Activated CD4-positive, alpha-beta T cell treated with anti-CD3 and anti-CD28 coated beads for 4 hours (primary cell): ENCODE measurements at regions not wholly inside any gene's neighbourhood (a gene's known extent, or its start where the extent isn't known, plus 50 kb on each side); places are given as distances from the start of the nearest gene placed in this dataset.
A peak's percentile ranks its signal among the peaks of the same experiment; 100 is the strongest.
"Not testable (repeated sequence)": the region's sequence is repeated elsewhere in the genome, so short reads cannot be mapped to it uniquely, and the experiment has no call there.

Source experiments
- DNase-seq, 2 donors: peaks; one replicate each; pipeline ENCODE4 v3.0.0-alpha.2; 2020

GRCh38 chr10:33034931-33035330 is 76.9 kb upstream of the ITGB1 start:
- DNase-seq: no peak

DNA sequence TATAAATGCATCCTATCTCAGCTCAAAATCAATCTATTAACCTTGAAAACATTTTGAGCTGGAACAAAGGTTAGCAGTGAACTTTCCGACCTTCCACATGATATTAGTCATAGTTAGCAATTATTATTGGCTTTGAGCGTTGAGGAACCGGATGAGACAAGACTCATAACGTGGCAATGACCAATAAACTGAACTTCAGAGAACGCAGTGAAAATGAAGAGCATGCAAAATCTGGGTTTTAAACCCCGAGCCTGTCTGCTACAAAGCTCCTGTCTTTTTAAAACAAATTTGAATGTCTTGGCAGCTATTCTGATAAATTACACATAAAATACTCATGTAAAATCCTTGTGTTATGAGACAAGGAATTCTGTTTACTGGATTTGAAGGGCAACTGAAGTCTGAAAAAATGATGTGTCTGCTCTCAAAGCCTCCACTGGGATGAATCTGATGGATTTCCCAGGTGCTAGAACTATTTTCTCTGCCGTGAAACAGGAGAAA is 74.7 kb upstream of the ITGB1 start:
- no peak for DNase-seq

DNA sequence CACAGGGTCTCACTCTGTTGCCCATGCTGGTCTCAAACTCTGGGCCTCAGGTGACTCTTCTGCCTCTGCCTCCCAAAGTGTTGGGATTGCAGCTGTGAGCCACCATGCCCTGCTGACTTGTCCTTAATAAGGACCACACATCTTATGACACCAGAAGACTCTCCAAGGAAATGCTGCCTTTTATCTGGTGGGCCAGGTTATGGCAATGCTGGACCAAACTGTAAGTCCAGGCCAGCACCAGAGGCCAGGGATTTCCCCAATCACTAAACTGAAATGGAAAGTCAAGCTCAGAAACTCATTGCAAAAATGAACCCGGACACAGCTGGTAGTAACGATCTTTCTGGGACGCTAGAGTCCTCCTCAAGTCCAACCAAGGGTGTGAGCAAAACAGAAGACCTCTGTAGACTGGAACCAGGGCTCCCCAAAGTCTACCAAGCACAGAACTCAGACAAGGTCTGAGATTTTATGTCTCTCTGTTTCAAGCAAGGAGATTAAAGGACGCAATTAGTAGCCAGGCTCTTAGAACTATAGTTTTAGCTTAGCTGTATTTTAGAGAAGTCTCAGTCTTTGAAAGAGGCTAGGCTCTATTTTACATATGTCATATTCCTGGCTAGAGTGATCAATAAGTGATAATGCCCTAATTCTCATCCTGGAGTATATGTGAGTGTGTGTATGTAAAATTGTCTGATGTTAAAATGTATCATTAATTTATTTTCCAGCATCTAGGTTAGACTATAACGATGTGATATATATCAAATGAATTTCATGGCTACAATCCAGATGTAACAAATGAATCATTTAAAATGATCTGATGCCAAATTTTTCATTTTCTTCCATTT is 74.0 kb upstream of the ITGB1 start:
- no peak for DNase-seq

DNA sequence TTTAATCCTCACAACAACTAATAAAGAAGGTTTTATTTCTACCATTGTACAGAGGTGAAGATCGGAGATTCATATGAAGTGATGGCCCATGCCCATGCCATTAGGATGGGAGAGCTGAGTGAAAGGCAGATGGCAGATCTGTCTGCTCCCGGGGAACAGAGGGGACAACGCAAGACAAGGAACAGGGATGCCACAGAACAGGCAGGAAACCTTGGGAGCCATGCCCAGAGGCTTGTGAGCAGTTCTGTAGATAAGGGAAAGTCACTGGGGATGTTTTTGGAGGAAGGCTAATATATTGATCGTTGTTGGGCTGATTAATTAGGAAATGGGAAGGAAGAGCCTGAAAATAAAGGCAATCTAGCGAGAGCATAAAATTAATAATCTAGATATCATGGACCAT is 73.1 kb upstream of the ITGB1 start:
- no peak for DNase-seq

DNA sequence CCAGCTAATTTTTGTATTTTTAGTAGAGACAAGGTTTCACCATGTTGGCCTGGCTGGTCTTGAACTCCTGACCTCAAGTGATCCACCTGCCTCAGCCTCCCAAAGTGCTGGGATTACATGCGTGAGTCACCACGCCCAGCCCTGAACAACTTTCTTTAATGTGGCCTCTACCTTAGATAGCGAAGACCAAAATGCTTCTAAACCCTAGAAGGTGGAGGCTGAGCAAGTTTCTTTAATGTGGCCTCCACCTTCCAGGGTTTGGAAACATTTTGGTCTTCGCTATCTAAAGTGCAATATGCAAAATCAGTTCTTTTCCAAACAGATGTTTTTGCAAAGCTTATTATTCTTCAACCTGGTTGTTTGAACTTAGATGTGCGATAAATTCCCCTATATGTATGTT is 70.5 kb upstream of the ITGB1 start:
- DNase-seq: peak; percentile 23 to 49

DNA sequence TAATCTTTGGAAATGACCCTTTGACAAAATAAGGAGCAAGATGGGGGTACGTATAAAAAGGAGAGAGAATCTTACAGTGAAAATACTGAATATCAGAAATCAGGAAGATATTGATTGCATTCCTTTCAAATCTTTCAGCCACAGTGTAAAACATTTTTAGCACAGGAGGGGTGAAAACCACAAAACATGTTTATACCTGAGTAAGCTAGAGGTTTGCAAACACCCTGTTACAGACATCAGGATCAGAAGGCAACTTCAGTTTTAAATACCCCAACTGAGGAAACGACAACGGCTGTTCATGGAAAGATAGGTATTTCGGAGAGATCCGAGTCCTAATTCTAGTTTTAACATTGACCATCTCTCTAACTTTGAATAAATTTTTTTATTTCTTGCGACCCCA is 69.1 kb upstream of the ITGB1 start:
- DNase-seq: no peak

DNA sequence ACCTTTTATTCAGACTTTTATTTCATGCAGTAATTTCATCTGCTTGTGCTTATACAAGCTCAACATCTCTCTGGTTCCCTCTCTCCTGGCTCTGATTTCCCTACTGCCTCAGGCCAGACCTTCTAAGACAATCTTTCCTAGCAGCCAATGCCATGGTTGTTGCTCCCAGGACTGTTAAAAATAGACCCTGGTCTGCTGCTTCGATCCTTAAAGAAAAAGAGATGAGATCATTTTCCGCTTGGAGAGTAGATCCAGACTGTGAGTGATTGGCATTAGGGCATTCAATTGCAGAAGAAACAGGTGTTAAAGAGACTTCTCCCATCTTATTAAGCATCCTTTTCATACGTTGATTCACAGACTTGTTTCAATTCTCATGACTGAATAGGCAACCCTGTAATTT is 68.4 kb upstream of the ITGB1 start:
- no peak for DNase-seq

DNA sequence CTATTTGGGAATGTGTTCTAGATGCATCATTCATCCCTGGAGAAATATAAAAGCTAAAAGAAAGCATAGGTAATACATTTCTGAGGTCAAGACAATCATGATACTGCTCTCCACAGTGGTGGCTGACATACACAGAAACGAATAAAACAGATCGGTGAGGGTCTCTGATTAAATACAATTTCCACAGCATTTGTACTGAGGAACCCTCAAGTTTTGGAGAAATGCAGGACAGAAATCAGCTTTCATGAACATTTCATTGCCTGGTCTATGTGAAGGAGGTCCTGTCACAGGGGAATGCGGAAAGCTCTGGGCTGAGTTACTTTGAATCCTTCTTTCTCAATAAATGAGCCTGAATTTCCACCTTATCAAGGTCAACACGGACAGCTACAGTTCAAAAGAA is 67.9 kb upstream of the ITGB1 start:
- DNase-seq: no peak

- no peak for DNase-seq
These were observed 67.0 kb upstream of the ITGB1 start for GRCh38 chr10:33025039-33025438.

DNA sequence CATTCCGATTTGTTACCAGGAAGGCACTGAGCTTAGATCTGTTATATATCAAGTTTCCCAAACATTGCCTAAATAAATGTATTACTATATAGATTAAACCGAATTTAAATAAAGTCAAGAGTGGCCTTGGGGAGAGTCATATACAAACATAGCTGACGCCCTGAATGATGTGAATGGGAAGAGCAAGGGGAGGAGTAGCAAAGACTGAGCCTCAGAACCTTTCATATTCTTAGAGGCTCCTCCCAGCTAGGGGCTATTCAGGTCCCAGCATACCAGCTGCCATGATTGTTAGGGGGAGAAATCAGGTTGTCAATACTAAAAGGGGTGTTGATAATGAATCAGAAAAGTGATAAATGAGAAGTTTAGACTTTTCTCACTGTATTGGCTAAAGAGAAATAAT is 64.7 kb upstream of the ITGB1 start:
- no peak for DNase-seq

DNA sequence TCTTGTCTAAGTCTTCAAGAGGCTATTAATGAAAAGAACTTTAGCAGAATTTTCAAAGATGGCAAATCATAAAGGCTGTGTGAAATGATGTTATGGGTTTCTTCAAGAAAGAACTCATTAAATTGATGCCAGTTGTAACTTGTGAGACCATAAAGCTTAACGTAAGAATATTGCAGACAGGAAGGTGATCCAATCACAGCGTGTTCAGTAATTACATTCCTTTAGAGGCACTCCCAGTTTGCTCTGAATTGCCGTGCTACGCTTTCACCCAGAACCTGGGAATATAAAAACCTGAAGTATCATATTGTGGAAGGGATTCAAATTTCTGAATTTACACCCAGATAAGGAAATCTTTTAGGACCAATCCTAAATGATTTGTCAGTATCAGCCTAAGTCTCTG is 64.1 kb upstream of the ITGB1 start:
- no peak for DNase-seq

DNA sequence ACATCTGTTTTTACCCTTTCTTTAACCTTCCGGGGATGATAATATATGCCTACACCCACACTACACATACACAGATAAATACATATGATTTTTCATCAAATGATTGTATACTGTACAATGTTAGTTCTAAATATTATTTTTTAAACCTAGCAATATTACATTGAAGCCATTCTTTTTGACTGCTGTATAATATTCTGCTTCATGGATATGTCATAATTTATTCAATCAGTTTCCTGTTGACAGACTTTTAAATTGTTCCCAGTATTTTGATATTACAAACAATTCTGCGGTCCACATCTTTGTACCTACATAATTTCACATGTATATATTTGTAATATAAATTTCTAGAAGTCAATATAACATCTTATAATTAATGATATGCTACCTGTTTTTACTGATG is 59.0 kb upstream of the ITGB1 start:
- no peak for DNase-seq

- no peak for DNase-seq
These were observed 57.9 kb upstream of the ITGB1 start for GRCh38 chr10:33015761-33016547.

GRCh38 chr10:33013331-33013730 is 55.3 kb upstream of the ITGB1 start:
- not testable (repeated sequence) for DNase-seq

- DNase-seq: no peak
These were observed 54.3 kb upstream of the ITGB1 start for GRCh38 chr10:33012306-33012705.

DNA sequence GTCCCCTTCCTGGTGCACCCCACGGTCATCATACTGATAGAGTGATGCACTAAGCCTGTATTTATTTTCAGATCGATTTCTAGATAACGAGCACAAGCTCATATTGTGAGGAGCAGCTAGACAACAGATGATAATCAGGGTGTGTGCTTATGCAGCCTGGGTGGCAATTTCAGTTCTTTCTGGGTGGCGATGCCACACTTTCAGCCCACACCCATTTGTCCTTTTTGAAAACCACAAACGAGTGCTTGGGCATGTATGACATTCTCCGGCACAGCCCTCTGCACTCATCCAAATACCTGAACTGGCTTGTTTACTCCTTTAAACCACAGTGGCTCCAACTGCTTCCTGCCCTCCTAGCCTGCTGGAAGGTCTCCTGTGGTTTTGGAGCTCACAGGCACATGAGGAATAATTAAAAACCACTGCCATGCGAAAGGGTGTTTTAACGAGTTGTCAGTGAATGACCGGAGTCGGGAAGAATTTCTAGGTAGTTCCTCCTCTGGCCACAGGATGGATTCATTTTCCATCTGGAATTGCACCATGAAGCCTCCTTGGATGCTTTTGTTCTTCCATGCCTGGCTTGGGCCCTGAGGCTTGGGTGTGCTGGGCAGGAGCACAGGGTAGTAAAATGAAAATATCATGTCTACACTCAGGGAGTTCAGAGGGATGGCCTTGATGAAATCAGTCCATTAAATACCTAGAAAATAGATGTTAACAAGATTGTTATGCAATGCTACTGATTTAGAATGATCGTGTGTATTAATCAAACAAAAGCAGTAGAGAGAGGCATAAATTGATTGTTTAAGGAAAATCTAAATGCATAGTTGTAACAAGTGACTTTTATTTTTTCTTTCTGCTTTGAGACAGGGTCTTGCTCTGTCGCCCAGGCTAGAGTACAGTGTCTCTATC is 52.4 kb upstream of the ITGB1 start:
- peak in 1 of 2 donors; percentile 26 for DNase-seq

DNA sequence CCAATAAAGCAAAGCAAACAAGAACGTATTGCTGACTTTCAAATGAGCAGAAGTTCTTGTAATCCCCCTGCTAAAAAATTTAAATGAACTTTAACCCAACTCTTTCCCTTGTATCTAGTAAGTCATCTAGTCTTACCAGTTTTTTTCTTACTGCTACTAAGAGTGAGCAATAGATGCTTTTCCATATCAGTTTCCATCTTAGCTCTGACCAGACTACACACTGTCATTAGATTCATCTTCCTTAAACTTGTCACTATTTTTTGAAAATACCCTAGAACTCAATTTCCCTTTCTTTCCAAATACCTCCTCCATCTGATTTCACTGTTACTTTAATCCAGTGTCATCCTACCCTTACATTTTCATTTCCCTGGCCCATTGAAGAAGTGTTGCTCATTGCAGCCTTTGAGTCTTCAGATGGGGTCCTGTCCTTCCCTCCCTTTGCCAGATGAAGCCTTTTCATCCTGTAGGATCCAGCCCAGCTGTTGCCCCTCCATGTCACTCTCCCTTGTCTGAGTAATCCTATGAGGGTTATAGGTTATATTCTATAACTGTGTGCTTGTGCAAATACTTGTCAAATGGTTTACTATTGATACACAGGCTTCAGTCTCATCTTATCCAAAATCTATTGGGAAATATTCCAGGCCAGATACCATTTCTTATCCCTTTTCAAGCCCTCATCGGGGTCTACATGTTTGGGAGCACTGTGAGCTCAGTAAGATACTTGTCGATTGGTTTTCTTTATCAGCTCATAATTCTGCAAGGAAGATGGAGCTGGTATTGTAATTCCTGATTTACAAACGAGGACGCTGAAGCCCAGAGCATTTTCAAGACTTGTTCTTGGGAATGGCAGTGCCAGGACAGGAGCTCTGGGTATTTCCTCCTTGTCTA is 51.5 kb upstream of the ITGB1 start:
- DNase-seq: no peak

DNA sequence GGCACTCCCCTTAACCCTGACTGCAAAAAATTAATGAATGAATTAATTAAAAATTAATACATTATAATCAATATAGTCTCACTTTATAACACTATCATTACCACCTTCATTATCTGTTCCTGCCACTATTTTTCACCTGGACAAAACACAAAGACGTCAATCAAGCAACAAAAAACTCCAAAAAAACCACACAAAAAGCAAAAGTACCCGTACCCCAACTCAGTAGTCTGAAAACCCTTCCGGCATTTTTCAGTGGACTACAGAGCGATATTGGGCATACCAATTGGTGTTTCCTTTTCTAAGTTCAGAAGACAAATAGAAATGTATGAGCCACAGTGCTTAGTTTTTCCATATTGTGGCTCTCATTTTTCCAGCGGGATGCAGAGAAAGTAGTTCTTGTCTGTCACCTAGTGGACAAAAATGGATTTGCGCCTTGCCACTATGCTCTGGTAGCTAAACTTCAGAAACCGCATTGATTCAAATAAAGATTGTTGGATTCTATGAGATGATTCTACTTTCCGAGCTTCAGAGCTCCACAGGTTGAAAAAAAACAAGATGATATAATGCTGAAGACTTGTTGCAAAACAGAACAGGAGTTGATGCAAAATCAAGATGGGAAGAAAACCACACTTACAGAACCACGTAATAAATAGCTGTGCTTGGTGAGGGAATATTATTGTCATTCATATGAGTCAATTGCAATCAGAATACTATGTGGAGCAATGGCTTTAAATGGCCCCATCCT is 50.6 kb upstream of the ITGB1 start:
- DNase-seq: peak; percentile 62 to 75

GRCh38 chr10:33007731-33008381 is 49.8 kb upstream of the ITGB1 start:
- DNase-seq: not testable (repeated sequence)
